ENCODE measurements at regions not wholly inside any gene's neighbourhood (a gene's known extent, or its start where the extent isn't known, plus 50 kb on each side); places are given as distances from the start of the nearest gene placed in this dataset.

DNA sequence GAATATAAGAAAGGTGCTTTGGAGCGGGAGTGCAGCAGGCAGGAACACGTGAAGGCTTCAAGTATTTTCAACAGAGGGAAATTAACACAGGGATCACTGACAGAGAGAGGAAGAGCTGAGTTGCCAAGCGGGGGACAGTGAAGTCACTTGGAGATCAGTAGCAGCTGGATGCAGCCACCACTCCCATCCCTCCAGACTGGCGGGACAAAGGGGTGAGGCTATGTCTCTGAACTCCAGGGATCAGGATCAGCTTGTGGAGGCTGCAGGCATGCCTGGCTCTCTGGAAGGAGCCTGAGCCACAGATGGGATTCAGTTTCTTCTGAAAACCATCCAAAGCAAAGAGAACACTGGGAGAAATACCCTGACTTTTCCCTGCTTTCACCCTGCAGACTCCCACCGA lies 113.7 kb upstream of the IRX3 start:
- no peak for DNase-seq (ENCODE audit: low read depth, low spot score)
- Mint-ChIP-seq H3K27me3 (ENCODE audit: low read depth) (peaks cover 3% of the 10 kb centered on the region), H3K27ac (ENCODE audit: unreplicated experiment) (no peak overlapping the region), H3K4me3 (no peak overlapping the region), H3K4me1 (no peaks in the 10 kb centered on the region), H3K36me3 (ENCODE audit: low read depth) (no peaks in the 10 kb centered on the region), H3K9me3 (no peaks in the 10 kb centered on the region)
- TF ChIP-seq, protein P1, sequence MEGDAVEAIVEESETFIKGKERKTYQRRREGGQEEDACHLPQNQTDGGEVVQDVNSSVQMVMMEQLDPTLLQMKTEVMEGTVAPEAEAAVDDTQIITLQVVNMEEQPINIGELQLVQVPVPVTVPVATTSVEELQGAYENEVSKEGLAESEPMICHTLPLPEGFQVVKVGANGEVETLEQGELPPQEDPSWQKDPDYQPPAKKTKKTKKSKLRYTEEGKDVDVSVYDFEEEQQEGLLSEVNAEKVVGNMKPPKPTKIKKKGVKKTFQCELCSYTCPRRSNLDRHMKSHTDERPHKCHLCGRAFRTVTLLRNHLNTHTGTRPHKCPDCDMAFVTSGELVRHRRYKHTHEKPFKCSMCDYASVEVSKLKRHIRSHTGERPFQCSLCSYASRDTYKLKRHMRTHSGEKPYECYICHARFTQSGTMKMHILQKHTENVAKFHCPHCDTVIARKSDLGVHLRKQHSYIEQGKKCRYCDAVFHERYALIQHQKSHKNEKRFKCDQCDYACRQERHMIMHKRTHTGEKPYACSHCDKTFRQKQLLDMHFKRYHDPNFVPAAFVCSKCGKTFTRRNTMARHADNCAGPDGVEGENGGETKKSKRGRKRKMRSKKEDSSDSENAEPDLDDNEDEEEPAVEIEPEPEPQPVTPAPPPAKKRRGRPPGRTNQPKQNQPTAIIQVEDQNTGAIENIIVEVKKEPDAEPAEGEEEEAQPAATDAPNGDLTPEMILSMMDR (conservative IDR thresholded peaks at IDR 0.05), result no peak

DNA sequence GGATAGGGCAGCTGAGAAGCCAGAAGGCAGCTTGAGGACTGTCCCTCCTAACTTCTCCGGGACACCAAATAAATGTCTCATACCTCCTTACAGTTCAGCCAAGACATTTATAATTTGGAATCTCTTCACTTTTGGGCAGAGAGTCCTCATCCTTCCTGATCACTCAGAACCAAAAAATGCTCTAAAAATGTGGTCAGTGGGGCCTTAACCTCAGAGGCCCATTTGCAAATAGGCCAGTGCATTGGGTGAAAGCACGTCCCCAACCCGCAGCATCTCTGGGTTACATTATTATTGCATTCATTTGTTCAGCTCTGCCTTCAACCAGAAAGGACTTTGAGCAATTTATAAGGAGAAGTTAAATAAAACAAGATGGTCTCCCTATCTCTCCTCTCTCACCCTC lies 112.4 kb upstream of the IRX3 start:
- DNase-seq (ENCODE audit: low read depth, low spot score), result no peak
- H3K36me3 Mint-ChIP-seq (ENCODE audit: low read depth), result no peaks in the 10 kb centered on the region
- H3K9me3 Mint-ChIP-seq, result peaks cover 1% of the 10 kb centered on the region
- no peaks in the 10 kb centered on the region for H3K4me1 Mint-ChIP-seq
- TF ChIP-seq, protein P1 (conservative IDR thresholded peaks at IDR 0.05), result no peak
- H3K4me3 Mint-ChIP-seq, result no peak overlapping the region
- no peak overlapping the region for H3K27ac Mint-ChIP-seq (ENCODE audit: unreplicated experiment)
- peaks cover 5% of the 10 kb centered on the region for H3K27me3 Mint-ChIP-seq (ENCODE audit: low read depth)

DNA sequence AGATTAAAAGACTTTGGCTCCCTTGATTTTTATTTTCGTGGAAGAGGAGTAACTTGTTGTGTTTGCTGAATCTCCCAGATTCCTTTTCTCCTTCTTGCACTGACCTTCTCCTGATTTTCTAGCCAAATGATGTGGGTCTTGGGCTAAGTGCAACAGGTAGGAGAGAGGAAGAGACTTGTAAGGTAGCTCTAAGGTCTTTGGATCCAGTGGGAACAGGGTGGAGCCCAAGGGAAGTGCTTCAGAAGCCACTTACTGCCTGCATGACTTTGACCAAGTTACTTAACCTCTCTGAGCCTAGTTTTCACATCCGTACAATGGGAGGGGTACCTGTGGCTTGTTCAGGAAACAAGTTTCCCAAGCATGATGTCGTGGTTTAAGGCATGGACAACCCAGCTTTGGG lies 111.3 kb upstream of the IRX3 start:
- Mint-ChIP-seq H3K36me3 (ENCODE audit: low read depth) (no peaks in the 10 kb centered on the region), H3K27ac (ENCODE audit: unreplicated experiment) (no peak overlapping the region), H3K9me3 (peaks cover 4% of the 10 kb centered on the region), H3K27me3 (ENCODE audit: low read depth) (peaks cover 3% of the 10 kb centered on the region), H3K4me1 (no peaks in the 10 kb centered on the region), H3K4me3 (no peak overlapping the region)
- TF ChIP-seq, protein P1 (conservative IDR thresholded peaks at IDR 0.05), result no peak
- DNase-seq (ENCODE audit: low read depth, low spot score), result no peak

DNA sequence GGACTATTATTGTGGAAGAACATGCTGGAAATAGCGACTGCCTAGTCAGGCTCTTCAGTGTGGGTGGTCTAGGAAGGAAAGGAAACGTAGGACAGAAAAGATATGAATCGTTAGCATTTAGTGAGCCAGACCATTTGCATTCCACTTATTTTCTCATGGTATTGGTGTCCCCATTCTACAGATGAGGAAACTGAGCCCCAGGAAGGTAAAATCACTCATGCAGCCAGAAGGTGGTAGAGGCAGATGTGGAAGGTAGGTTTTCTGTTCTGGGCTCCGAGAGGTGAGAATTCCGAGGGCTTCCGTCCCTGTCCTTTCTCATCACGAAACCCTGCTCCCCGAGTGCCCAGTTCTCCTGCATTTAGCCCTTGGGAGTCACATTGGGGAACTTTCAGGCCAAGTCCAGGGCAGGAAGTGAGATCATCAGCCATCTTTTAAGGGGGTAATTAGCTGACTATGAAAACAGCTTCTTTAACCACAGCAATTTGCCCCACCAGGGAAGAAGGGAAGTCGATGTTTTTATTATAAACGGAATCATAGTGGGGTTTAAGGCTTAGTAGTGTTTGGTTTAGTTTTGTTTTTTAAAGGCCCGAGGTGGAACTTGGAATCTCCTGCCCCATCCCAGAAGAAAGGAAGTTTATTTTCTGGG lies 110.7 kb upstream of the IRX3 start:
- TF ChIP-seq, protein P1 (conservative IDR thresholded peaks at IDR 0.05), result no peak
- Mint-ChIP-seq H3K27me3 (ENCODE audit: low read depth) (peaks cover 2% of the 10 kb centered on the region), H3K4me3 (no peak overlapping the region), H3K27ac (ENCODE audit: unreplicated experiment) (no peak overlapping the region), H3K4me1 (no peaks in the 10 kb centered on the region), H3K36me3 (ENCODE audit: low read depth) (no peaks in the 10 kb centered on the region), H3K9me3 (peaks cover 4% of the 10 kb centered on the region)
- DNase-seq (ENCODE audit: low read depth, low spot score), result no peak

DNA sequence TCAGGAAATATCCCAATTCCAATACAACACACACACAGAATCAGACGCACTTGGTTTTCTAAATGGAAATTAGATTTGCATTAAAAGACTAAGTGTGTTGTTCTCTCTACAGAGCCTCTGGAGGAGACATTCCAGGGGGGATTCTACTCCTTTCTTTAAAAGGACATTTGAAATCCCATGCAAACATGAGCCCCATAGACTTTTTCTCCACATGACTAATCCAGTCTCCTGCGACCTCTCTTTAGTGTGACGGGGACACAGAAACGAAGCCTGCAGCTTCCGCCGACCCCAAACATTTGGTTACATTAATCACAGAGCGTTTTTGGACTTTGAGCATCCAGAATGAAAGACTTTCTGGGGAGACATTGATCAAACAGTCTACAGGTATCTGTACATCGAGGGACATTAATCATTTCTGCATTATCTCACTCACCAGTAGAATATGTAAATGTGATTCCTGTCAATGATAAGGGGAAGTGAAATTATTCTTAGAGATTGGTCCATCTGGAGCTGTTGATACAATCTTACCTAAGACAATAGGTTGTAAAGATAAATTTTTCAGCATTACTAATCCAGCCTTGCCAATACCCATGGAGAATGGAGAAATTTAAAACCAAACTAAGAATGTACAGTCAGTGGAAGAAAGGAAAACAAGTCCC lies 103.4 kb upstream of the IRX3 start:
- TF ChIP-seq, protein P1 (conservative IDR thresholded peaks at IDR 0.05), result no peak
- H3K27me3 Mint-ChIP-seq (ENCODE audit: low read depth), result peaks cover 2% of the 10 kb centered on the region
- H3K9me3 Mint-ChIP-seq, result peaks cover 4% of the 10 kb centered on the region
- H3K4me3 Mint-ChIP-seq, result no peak overlapping the region
- H3K36me3 Mint-ChIP-seq (ENCODE audit: low read depth), result no peaks in the 10 kb centered on the region
- no peak overlapping the region for H3K27ac Mint-ChIP-seq (ENCODE audit: unreplicated experiment)
- no peaks in the 10 kb centered on the region for H3K4me1 Mint-ChIP-seq
- no peak for DNase-seq (ENCODE audit: low read depth, low spot score)

Measured in neural crest cell (in vitro differentiated cells).